Breast epithelium (tissue), 4 donors: ENCODE measurements at regions not wholly inside any gene's neighbourhood (a gene's known extent, or its start where the extent isn't known, plus 50 kb on each side); places are given as distances from the start of the nearest gene placed in this dataset.

Source experiments
- DNase-seq, 2 donors: peaks; one replicate each; pipeline ENCODE4 v3.0.0-alpha.2; 2019; ENCODE audit warnings: low spot score in 2 of 2
- H3K27ac ChIP-seq, 2 donors: fragments of 200-600 bp; sonication (generic) in 1 of 2; one replicate each; pipeline ENCODE4 v1.5.1; 2016 to 2019; ENCODE audit warnings: mild to moderate bottlenecking in 1 of 2
- H3K27me3 ChIP-seq, 2 donors: fragments of 200-600 bp; sonication (generic) in 1 of 2; one replicate each; pipeline versions ENCODE4 v1.5.1 to v1.6.0; 2017 to 2019; ENCODE audit warnings: control low read depth in 1 of 2, mild to moderate bottlenecking in 1 of 2
- H3K36me3 ChIP-seq: fragments of 200-600 bp; one replicate; pipeline ENCODE4 v1.5.1; 2019
- H3K4me1 ChIP-seq, 2 donors: fragments of 200-600 bp; sonication (generic); one replicate each; pipeline ENCODE4 v1.5.1; 2016 to 2019; ENCODE audit warnings: control low read depth in 1 of 2
- H3K4me3 ChIP-seq, 3 donors: fragments of 200-600 bp; sonication (generic); 1 replicate in 2 of 3; 2 replicates in 1 of 3; pipeline ENCODE4 v1.5.1; 2016 to 2019; ENCODE audit warnings: mild to moderate bottlenecking in 3 of 3, moderate library complexity in 2 of 3
- H3K9me3 ChIP-seq, 2 donors: fragments of 200-600 bp; sonication (generic) in 1 of 2; one replicate each; pipeline ENCODE4 v1.5.1; 2016 to 2019; ENCODE audit warnings: control low read depth in 1 of 2
- CTCF ChIP-seq, 3 donors: fragments of 450-650 bp; IDR thresholded peaks; one replicate each; pipeline ENCODE4 v1.5.1; 2016 to 2017; ENCODE audit warnings: antibody characterized with exemption in 3 of 3, mild to moderate bottlenecking in 3 of 3, moderate library complexity in 3 of 3
- POLR2A ChIP-seq: fragments of 450-650 bp; IDR thresholded peaks from one replicate; pipeline ENCODE4 v1.6.1; 2016; ENCODE audit warnings: antibody characterized with exemption, mild to moderate bottlenecking, moderate library complexity
- POLR2AphosphoS5 ChIP-seq, 3 donors: sonication (generic); formaldehyde crosslinking; IDR thresholded peaks; one replicate each; pipeline ENCODE4 v1.6.1; 2017; ENCODE audit warnings: antibody characterized with exemption in 3 of 3
- intact Hi-C: fragments of 100-400 bp; cut with DNase I; formaldehyde crosslinking; loops from one replicate; pipeline ENCODE4 v1.15.1; 2023; ENCODE audit warnings: low total_unique reads

GRCh38 chr2:222087998-222088397, 210.8 kb downstream of the PAX3 start:
- Histone ChIP-seq H3K9me3 (peaks cover 0 to 3% of the 10 kb centered on the region in 2 donors), H3K27me3 (no peaks in the 10 kb centered on the region), H3K27ac (no peak overlapping the region), H3K36me3 (no peaks in the 10 kb centered on the region), H3K4me1 (no peaks in the 10 kb centered on the region), H3K4me3 (no peak overlapping the region)
- no peak for TF ChIP-seq POLR2A
- no peak for TF ChIP-seq CTCF (IDR thresholded peaks at IDR 0.05)
- TF ChIP-seq POLR2AphosphoS5 (IDR thresholded peaks at IDR 0.05): no peak
- no peak for DNase-seq
- intact Hi-C loops: no loop called here

GRCh38 chr2:222082201-222082600, 216.6 kb downstream of the PAX3 start:
- no peak for DNase-seq
- H3K9me3 ChIP-seq: no peaks in the 10 kb centered on the region
- no peaks in the 10 kb centered on the region for H3K36me3 ChIP-seq
- no peaks in the 10 kb centered on the region for H3K27me3 ChIP-seq
- H3K27ac ChIP-seq: no peak overlapping the region
- intact Hi-C loops: no loop called here
- no peak overlapping the region for H3K4me3 ChIP-seq
- TF ChIP-seq CTCF (IDR thresholded peaks at IDR 0.05) (no peak), POLR2AphosphoS5 (IDR thresholded peaks at IDR 0.05) (no peak), POLR2A (no peak)
- no peaks in the 10 kb centered on the region for H3K4me1 ChIP-seq

- no peak overlapping the region for H3K4me3 ChIP-seq
- H3K4me1 ChIP-seq: no peaks in the 10 kb centered on the region
- H3K27me3 ChIP-seq: peaks cover 0 to 5% of the 10 kb centered on the region in 2 donors
- intact Hi-C loops: no loop called here
- no peak overlapping the region for H3K27ac ChIP-seq
- H3K36me3 ChIP-seq: no peaks in the 10 kb centered on the region
- TF ChIP-seq CTCF (IDR thresholded peaks at IDR 0.05) (no peak), POLR2A (no peak), POLR2AphosphoS5 (IDR thresholded peaks at IDR 0.05) (no peak)
- no peaks in the 10 kb centered on the region for H3K9me3 ChIP-seq
- DNase-seq: no peak
These were observed 218.7 kb downstream of the PAX3 start for GRCh38 chr2:222080141-222080540.

GRCh38 chr2:222076973-222077690, 221.7 kb downstream of the PAX3 start:
- TF ChIP-seq CTCF (IDR thresholded peaks at IDR 0.05): no peak
- TF ChIP-seq POLR2A: no peak
- TF ChIP-seq POLR2AphosphoS5 (IDR thresholded peaks at IDR 0.05): no peak
- no peak for DNase-seq
- intact Hi-C loops: loop anchor here (1.0 kb wide), 1 partner anchor 9 kb away; no protein-coding TSS in a partner anchor
- Histone ChIP-seq H3K4me3 (no peak overlapping the region), H3K36me3 (no peaks in the 10 kb centered on the region), H3K27me3 (peaks cover 0 to 5% of the 10 kb centered on the region in 2 donors), H3K27ac (no peak overlapping the region), H3K4me1 (no peaks in the 10 kb centered on the region), H3K9me3 (no peaks in the 10 kb centered on the region)

- intact Hi-C loops: no loop called here
- H3K36me3 ChIP-seq: no peaks in the 10 kb centered on the region
- H3K4me1 ChIP-seq: no peaks in the 10 kb centered on the region
- DNase-seq: no peak
- H3K27ac ChIP-seq: no peak overlapping the region
- H3K4me3 ChIP-seq: no peak overlapping the region
- H3K27me3 ChIP-seq: peaks cover 0 to 5% of the 10 kb centered on the region in 2 donors
- no peak for TF ChIP-seq CTCF (IDR thresholded peaks at IDR 0.05)
- TF ChIP-seq POLR2A: no peak
- TF ChIP-seq POLR2AphosphoS5 (IDR thresholded peaks at IDR 0.05): no peak
- no peaks in the 10 kb centered on the region for H3K9me3 ChIP-seq
These were observed 224.1 kb downstream of the PAX3 start for GRCh38 chr2:222074674-222075073.
